Amniotic stem cell (primary cell): ENCODE measurements at regions not wholly inside any gene's neighbourhood (a gene's known extent, or its start where the extent isn't known, plus 50 kb on each side); places are given as distances from the start of the nearest gene placed in this dataset.
"Not testable (repeated sequence)": the region's sequence is repeated elsewhere in the genome, so short reads cannot be mapped to it uniquely, and the experiment has no call there.

Experiments
- DNase-seq: peaks from one replicate; lab custom pipeline; 2025; lab: John Stamatoyannopoulos, UW

GRCh38 chr4:66279084-66279483 is 608.8 kb upstream of the EPHA5 start:
- no peak for DNase-seq

GRCh38 chr4:66275411-66276038 is 605.2 kb upstream of the EPHA5 start:
- no peak for DNase-seq

GRCh38 chr4:66273110-66273509 is 602.8 kb upstream of the EPHA5 start:
- no peak for DNase-seq

GRCh38 chr4:66270356-66270755 is 600.1 kb upstream of the EPHA5 start:
- DNase-seq, result not testable (repeated sequence)

GRCh38 chr4:66266554-66266953 is 596.3 kb upstream of the EPHA5 start:
- DNase-seq, result not testable (repeated sequence)

- no peak for DNase-seq
Measured at GRCh38 chr4:66266035-66266434, 595.7 kb upstream of the EPHA5 start.

GRCh38 chr4:66252291-66252690 is 582.0 kb upstream of the EPHA5 start:
- DNase-seq, result no peak

- DNase-seq, result no peak
Measured at GRCh38 chr4:66246643-66247042, 576.4 kb upstream of the EPHA5 start.

- DNase-seq, result no peak
Measured at GRCh38 chr4:66235876-66236275, 565.6 kb upstream of the EPHA5 start.

- no peak for DNase-seq
Measured at GRCh38 chr4:66229885-66230284, 559.6 kb upstream of the EPHA5 start.

GRCh38 chr4:66225539-66225938 is 555.2 kb upstream of the EPHA5 start:
- DNase-seq, result no peak

GRCh38 chr4:66223068-66223703 is 552.9 kb upstream of the EPHA5 start:
- DNase-seq, result no peak

GRCh38 chr4:66219401-66219800 is 549.1 kb upstream of the EPHA5 start:
- DNase-seq, result no peak

GRCh38 chr4:66216252-66216651 is 546.0 kb upstream of the EPHA5 start:
- DNase-seq, result no peak

- DNase-seq, result no peak
Measured at GRCh38 chr4:66212489-66212888, 542.2 kb upstream of the EPHA5 start.

GRCh38 chr4:66204534-66205247 is 534.4 kb upstream of the EPHA5 start:
- DNase-seq, result no peak

- no peak for DNase-seq
Measured at GRCh38 chr4:66202870-66203269, 532.6 kb upstream of the EPHA5 start.

GRCh38 chr4:66197451-66197850 is 527.2 kb upstream of the EPHA5 start:
- no peak for DNase-seq

GRCh38 chr4:66193487-66193886 is 523.2 kb upstream of the EPHA5 start:
- DNase-seq, result no peak

- DNase-seq, result no peak
Measured at GRCh38 chr4:66187175-66187720, 517.0 kb upstream of the EPHA5 start.

GRCh38 chr4:66186095-66186494 is 515.8 kb upstream of the EPHA5 start:
- no peak for DNase-seq

GRCh38 chr4:66182636-66183035 is 512.3 kb upstream of the EPHA5 start:
- DNase-seq, result peak; percentile 8

GRCh38 chr4:66178906-66179305 is 508.6 kb upstream of the EPHA5 start:
- peak; percentile 37 for DNase-seq
